Activated CD4-positive, alpha-beta T cell treated with anti-CD3 and anti-CD28 coated beads for 48 hours (primary cell): ENCODE measurements at regions not wholly inside any gene's neighbourhood (a gene's known extent, or its start where the extent isn't known, plus 50 kb on each side); places are given as distances from the start of the nearest gene placed in this dataset.

ENCODE experiments used
- DNase-seq: peaks from one replicate; pipeline ENCODE4 v3.0.0-alpha.2; 2020

GRCh38 chr13:44229371-44230030, 144.1 kb upstream of the SERP2 start:
- no peak for DNase-seq

GRCh38 chr13:44230071-44230470, 143.6 kb upstream of the SERP2 start:
- DNase-seq = no peak

- no peak for DNase-seq
Measured at GRCh38 chr13:44230736-44231135, 142.9 kb upstream of the SERP2 start.

- peak; percentile 41 for DNase-seq
Measured at GRCh38 chr13:44231786-44232516, 141.7 kb upstream of the SERP2 start.

- DNase-seq = no peak
Measured at GRCh38 chr13:44232774-44233173, 140.8 kb upstream of the SERP2 start.

GRCh38 chr13:44234566-44234965, 139.1 kb upstream of the SERP2 start:
- DNase-seq = no peak

- no peak for DNase-seq
Measured at GRCh38 chr13:44236370-44236769, 137.3 kb upstream of the SERP2 start.

- no peak for DNase-seq
Measured at GRCh38 chr13:44236801-44237207, 136.8 kb upstream of the SERP2 start.

GRCh38 chr13:44237276-44237767, 136.3 kb upstream of the SERP2 start:
- DNase-seq = peak; percentile 24

- DNase-seq = no peak
Measured at GRCh38 chr13:44237881-44238421, 135.7 kb upstream of the SERP2 start.

- DNase-seq = no peak
Measured at GRCh38 chr13:44240611-44241145, 132.9 kb upstream of the SERP2 start.

- DNase-seq = no peak
Measured at GRCh38 chr13:44241638-44242037, 132.0 kb upstream of the SERP2 start.

- DNase-seq = no peak
Measured at GRCh38 chr13:44242766-44243165, 130.9 kb upstream of the SERP2 start.

- peak; percentile 45 for DNase-seq
Measured at GRCh38 chr13:44243198-44243857, 130.3 kb upstream of the SERP2 start.

GRCh38 chr13:44244288-44244687, 129.3 kb upstream of the SERP2 start:
- DNase-seq = no peak

- DNase-seq = no peak
Measured at GRCh38 chr13:44249431-44249836, 124.2 kb upstream of the SERP2 start.

- DNase-seq = no peak
Measured at GRCh38 chr13:44252938-44253337, 120.7 kb upstream of the SERP2 start.

GRCh38 chr13:44255771-44256364, 117.8 kb upstream of the SERP2 start:
- no peak for DNase-seq

- no peak for DNase-seq
Measured at GRCh38 chr13:44257796-44258195, 115.8 kb upstream of the SERP2 start.

GRCh38 chr13:44259045-44260027, 114.3 kb upstream of the SERP2 start:
- peak; percentile 86 for DNase-seq

GRCh38 chr13:44260336-44260735, 113.3 kb upstream of the SERP2 start:
- DNase-seq = no peak
